Breast epithelium (tissue), 3 donors: ENCODE measurements at regions not wholly inside any gene's neighbourhood (a gene's known extent, or its start where the extent isn't known, plus 50 kb on each side); places are given as distances from the start of the nearest gene placed in this dataset.

ENCODE experiments used
- POLR2A ChIP-seq: fragments of 450-650 bp; IDR thresholded peaks from one replicate; pipeline ENCODE4 v1.6.1; 2016; ENCODE audit warnings: antibody characterized with exemption, mild to moderate bottlenecking, moderate library complexity
- POLR2AphosphoS5 ChIP-seq, 3 donors: sonication (generic); formaldehyde crosslinking; IDR thresholded peaks; one replicate each; pipeline ENCODE4 v1.6.1; 2017; ENCODE audit warnings: antibody characterized with exemption in 3 of 3
- TF ChIP-seq, protein P1 (sequence below), 3 donors: fragments of 450-650 bp; IDR thresholded peaks; one replicate each; pipeline ENCODE4 v1.5.1; 2016 to 2017; ENCODE audit warnings: antibody characterized with exemption in 3 of 3, mild to moderate bottlenecking in 3 of 3, moderate library complexity in 3 of 3

DNA sequence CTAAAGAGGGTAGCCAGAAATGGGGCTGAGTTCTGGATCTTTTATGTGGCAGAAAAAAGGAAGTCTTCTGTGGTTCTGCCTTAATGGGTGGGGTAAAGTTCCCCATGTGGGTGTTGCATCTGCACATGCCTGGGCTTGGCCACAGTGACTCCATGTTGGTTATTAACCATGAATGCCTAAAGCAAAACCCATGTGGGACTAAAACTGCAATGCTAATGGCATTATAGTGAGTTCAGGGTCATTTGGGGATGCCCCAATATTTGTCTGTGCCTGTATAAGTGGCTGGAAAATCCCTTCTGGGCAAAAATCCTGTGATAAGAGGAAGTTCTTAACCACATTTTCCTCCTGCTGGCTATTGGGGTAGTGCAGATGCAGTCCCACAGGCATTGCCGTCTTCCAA lies 857.4 kb downstream of the FAT4 start:
- TF ChIP-seq, protein P1, sequence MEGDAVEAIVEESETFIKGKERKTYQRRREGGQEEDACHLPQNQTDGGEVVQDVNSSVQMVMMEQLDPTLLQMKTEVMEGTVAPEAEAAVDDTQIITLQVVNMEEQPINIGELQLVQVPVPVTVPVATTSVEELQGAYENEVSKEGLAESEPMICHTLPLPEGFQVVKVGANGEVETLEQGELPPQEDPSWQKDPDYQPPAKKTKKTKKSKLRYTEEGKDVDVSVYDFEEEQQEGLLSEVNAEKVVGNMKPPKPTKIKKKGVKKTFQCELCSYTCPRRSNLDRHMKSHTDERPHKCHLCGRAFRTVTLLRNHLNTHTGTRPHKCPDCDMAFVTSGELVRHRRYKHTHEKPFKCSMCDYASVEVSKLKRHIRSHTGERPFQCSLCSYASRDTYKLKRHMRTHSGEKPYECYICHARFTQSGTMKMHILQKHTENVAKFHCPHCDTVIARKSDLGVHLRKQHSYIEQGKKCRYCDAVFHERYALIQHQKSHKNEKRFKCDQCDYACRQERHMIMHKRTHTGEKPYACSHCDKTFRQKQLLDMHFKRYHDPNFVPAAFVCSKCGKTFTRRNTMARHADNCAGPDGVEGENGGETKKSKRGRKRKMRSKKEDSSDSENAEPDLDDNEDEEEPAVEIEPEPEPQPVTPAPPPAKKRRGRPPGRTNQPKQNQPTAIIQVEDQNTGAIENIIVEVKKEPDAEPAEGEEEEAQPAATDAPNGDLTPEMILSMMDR (IDR thresholded peaks at IDR 0.05) = no peak
- TF ChIP-seq POLR2AphosphoS5 (IDR thresholded peaks at IDR 0.05) (no peak), POLR2A (no peak)
